GM21390 (cell line): ENCODE measurements at regions not wholly inside any gene's neighbourhood (a gene's known extent, or its start where the extent isn't known, plus 50 kb on each side); places are given as distances from the start of the nearest gene placed in this dataset.

Experiments
- ATAC-seq: cut with Tn5 transposase; IDR thresholded peaks from one replicate; pipeline ENCODE4 v1.9.1; 2021; ENCODE audit not compliant: unreplicated experiment

DNA sequence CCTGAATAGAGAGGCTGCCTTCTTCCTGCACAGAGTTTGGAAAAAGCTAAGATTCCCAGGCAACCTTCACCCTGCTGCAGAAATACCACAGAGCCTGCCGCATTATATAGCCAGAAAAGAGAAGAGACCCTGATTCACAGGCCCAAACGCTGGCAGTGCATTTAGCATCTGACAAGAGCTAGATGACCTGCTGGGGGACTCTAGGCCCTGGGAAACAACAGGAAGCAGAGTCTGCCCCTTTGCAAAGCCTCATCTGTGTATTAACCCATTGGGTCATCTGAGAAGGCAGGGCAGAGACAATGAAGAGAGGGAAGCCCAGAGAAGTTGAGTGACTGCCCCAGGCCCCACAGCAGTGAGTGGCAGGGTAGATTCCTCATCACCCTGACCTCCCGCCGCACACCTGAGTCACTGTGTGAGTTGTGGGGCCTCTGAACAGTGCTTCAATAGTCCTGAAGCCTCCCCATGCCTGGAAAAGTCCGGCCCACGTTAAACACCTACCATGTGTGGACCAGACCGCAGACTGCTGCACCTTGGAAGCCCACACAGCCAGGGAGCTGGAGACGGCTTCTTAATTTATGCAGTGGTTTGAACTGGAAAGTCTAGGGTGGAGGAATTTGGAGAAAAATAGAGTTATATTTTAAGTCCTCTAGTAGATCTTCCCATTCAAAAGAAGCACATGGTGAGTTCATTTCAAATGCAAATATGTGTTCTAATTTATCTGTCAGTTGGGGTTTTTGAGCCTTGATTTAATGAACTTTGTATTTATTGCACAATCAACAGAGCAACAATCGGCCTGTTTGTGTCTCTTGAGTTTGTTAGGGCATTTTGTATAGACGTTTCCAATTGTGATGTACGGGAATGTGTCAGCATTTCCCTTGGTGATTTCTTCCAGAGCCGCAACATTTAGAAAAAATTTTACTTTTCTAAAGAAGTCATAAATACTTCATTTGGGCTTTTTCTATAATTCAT is 80.4 kb upstream of the GPR26 start:
- ATAC-seq = no peak

DNA sequence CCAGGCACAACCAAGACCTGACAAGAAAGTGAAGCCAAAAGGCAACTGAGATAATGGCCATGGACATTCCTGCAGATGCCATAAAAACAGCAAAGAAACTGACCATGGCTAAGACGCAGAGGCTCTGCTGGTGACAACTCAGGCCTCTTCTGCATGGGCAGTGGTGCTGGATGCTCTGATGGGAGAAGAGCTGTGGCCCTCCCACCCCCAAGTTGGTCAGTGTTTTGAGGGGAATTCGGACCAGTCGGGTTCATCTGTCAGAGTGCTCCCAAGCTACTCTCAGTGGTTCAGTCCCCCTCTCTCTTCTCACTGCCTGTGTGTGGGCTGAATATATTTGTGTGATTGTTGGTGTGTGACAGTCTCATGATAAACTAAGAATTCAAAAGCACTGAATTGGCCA is 79.0 kb upstream of the GPR26 start:
- no peak for ATAC-seq

DNA sequence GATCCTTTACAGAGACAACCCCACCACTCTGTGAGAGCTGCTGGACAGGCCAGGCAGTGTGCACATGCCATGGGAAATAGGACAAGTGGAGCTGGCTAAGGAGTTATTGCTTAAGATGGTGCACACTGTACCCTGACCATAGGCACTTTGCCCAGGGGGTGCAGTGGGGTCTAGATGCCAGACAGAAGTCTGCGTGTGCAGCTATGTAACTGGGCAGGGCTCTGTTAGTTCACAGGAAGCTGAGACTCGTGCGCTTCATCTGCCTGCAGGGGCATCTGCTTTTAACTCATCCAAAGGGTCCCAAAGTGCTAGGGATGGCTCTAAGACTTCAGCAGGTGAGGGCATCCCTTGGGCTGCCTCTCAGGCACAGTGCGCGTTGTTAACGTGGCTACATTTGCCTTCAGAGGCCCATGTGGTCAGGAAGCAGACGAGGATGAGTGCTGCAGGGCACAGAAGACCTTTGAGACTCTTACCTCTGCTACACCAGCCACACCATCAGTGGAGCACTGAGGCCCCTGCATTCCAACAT is 77.7 kb upstream of the GPR26 start:
- ATAC-seq = no peak

GRCh38 chr10:123595661-123596060 is 70.5 kb upstream of the GPR26 start:
- ATAC-seq = no peak

DNA sequence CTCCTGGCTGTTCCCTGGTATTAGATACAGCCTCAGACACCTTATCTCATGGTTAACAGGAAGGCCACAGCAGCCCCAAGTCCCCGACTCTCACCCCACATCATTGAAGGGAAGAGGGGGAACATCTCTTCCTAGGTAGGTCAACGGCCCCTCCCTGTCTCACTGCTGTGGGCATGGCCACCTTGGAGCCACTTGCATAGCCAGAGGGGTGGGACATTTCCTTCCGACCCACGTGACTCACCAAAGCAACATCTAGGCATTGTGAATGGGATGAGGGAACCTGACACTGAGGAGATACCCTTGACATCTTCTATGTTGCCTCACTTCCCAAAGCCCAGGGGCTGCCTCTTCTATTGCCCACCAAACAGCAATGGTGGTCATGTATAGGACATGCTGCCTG is 68.5 kb upstream of the GPR26 start:
- ATAC-seq = no peak

DNA sequence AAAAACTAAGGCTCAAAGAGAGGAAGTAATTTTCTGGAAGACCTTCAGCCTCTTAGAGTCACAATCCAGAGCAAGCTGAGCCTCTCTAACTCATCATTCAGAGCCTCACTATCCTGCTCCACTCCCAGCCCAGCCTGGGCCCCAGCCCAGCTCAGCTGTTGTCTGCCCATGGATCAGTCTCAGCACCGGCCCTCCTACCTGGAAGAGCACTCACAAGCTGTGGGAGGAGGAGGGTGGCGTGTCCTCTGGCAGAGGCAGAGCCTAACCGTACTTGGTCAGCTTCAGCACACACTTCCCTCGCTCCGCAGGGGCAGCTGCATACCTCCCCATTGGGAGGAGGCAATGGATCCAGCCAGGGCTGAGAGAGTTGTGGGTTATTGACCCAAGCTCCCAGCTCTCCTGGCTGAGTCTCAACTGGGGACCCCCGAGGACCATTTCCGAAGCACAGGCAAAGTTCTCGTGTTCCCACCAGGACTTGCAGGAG is 66.7 kb upstream of the GPR26 start:
- ATAC-seq = no peak

DNA sequence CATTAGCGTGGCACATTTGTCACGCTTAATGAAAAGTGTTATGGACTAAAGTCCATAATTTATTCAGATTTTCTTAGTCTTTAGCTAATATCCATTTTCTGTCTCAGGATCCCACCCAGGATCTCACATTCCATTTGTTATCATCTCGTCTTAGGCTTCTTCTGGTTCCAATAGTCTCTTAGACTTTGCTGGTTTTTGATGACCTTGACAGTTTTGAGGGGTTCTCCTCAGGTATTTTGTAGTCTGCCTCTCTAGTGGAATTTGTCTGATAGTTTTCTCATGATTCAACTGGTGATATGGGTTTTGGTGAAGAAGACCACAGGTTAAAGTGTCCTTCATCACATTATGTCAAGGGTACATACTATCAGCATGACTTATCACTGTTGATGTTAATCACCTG is 66.0 kb upstream of the GPR26 start:
- no peak for ATAC-seq

GRCh38 chr10:123603130-123603529 is 63.0 kb upstream of the GPR26 start:
- no peak for ATAC-seq

DNA sequence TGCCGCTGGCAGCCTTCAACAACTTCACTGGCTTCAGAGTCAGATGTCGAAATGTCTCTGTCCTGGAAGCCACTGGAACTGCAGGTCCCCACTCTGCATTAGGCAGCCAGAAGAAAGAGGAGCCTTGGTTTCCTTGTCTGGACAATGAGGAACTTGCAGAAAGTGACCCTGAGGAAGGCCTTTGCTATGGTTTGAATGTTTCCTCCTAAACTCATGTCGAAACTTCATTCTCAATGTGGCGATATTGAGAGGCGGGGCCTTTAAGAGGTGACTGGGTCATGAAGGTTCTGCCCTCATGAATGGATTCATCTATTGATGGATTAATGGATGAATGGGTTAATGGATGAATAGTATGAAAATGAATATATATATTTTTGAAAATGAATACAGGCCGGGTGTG is 61.6 kb upstream of the GPR26 start:
- ATAC-seq = no peak

DNA sequence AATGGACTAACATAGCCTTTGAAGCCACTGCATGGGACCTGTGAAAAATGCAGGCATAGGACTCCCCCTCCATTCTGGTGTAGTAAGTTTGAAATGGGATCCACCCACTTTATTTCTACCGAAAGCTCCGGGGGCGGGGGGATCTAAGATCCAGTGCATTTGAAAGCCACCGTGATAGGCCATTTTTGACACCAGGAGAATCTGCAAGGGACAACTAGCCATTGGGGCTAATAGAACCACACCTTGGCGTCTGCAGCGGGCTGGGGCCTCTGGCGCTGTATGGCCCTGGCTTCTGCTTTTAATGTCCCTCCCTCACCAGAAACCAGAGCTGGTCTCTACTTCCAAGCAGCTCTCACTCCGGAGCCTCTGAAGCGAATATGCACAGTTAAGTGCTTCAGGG is 60.1 kb upstream of the GPR26 start:
- no peak for ATAC-seq

DNA sequence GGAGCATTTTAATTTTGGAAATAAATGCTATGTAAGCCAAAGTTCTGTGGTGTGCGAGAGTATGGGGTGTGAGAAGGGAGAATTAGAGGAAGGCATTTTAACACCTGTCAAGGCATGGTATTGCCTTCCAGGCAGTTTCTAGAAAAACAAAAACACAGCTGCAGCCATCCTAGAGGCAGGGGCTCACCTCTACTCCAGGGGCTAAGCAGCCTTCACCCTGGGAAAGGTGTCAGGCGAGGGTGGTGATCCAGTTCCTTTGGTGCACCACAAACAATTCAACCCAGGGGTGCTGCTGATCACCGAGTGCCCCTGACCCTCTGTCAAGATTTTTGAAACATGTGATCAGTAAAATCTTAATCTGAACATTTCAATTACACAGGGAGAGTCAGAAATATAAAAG is 59.2 kb upstream of the GPR26 start:
- no peak for ATAC-seq

- no peak for ATAC-seq
Measured at GRCh38 chr10:123607386-123607785, 58.8 kb upstream of the GPR26 start.

- no peak for ATAC-seq
Measured at GRCh38 chr10:123608047-123608446, 58.1 kb upstream of the GPR26 start.

DNA sequence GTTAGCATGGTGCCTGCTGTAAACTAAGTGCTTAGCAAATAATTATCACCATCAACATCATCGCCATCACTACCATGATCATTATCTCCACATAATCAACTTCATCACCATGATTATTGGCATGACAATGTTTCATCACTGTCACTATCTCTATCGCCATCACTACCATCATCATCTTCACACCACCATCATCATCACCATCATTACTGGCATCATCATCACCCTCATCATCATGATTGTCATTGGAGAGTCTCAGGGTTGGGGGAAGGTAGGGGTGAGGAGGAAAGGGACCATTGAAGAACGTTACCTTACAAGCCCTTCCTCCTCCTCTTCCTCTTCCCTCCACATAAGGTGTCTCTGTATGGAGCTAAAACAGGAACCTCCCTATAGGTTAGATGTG is 54.9 kb upstream of the GPR26 start:
- no peak for ATAC-seq

DNA sequence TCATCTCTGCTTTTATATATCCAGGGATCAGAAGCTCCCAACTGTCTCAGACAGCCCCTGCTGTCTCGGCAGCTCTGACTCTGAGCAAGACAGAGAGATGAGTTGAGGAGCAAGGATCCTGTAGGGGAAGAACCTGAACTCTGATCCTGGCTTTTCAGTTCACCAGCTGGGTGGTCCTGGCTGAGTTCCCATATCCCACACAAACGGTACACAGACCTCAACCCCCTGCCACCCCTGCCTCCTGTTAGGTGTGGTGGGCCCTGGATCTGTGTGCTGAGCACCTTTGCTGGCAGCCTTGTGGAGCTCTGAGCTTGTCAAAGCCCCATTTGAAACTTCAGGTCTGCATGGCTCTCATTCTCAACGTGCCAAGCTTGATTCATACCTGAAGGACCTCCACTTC is 54.3 kb upstream of the GPR26 start:
- ATAC-seq = no peak

- no peak for ATAC-seq
Measured at GRCh38 chr10:123613346-123613850, 52.8 kb upstream of the GPR26 start.

DNA sequence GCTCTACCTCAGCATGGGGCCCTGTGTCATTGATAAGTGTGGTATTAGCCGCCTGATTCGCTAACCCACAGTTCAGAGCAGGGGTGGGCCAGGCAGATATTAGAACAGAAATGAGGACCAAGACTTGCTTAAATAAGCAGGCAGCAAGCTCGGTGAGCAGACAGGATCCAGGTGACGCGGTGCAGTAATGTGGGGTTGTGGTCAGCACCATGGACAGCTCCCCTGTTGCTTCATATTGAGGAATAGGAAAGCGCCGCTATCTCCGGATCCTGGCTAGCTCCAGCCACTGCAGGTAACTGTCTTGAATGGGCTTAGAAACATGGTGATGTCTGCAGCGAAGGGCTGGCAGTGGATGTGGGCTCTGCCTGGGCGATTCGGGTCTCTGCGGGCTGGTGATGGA is 51.3 kb upstream of the GPR26 start:
- ATAC-seq = no peak
